HCT116 (cell line): ENCODE measurements at regions not wholly inside any gene's neighbourhood (a gene's known extent, or its start where the extent isn't known, plus 50 kb on each side); places are given as distances from the start of the nearest gene placed in this dataset.

Source experiments
- ATAC-seq: fragments of 200-7000 bp; cut with Tn5 transposase; 2 replicates; pipeline ENCODE4 v1.9.1; 2020; ENCODE audit warnings: mild to moderate bottlenecking, moderate library complexity
- BruUV-seq: library from RNA; stranded (reverse); fragments of 400-500 nt; replicated peaks from 2 replicates; lab custom pipeline; 2021; lab: Mats Ljungman, UMichigan
- CTCF ChIA-PET: fragments of 300-600 bp; sonication (Branson Sonifier 250); formaldehyde crosslinking; loops from one replicate; lab custom pipeline; 2021; ENCODE audit warnings: antibody characterized with exemption; lab: Charles Lee
- POLR2A ChIA-PET: fragments of 300-600, 350-600 bp; sonication (Branson Sonifier 250); formaldehyde crosslinking; loops from one replicate; lab custom pipeline; 2021; ENCODE audit warnings: antibody characterized with exemption; lab: Charles Lee
- RAD21 ChIA-PET, 2 experiments: fragments of 300-600 bp; sonication (Branson Sonifier 250); formaldehyde crosslinking; loops; one replicate each; lab custom pipeline; 2023; ENCODE audit warnings: low total read pairs in 2 of 2; ENCODE audit not compliant: uncharacterized antibody in 2 of 2, unreplicated experiment in 2 of 2, low non-redundant PET in 1 of 2; lab: Charles Lee
- DNase-seq: peaks from one replicate; pipeline ENCODE4 v3.0.0-alpha.2; 2010; ENCODE audit warnings: low read depth, low spot score
- H2AFZ ChIP-seq: fragments of 200-600 bp; shearing (Covaris generic), sonication (generic); 2 replicates; pipeline ENCODE4 v1.6.1; 2017; ENCODE audit warnings: low read depth, mixed run types, mixed read lengths, antibody characterized with exemption, low read length; ENCODE audit not compliant: poor library complexity, severe bottlenecking
- H3K27ac ChIP-seq: 2 replicates; pipeline ENCODE4 v1.5.1; 2012; ENCODE audit warnings: low read depth, low read length
- H3K27me3 ChIP-seq: fragments of 200-600 bp; sonication (generic); 2 replicates; pipeline ENCODE4 v1.6.1; 2016; ENCODE audit warnings: mixed run types, low read length, mixed read lengths; ENCODE audit not compliant: insufficient read depth
- H3K36me3 ChIP-seq, 2 experiments: fragments of 200-500 bp in 1 of 2; fragments of 200-600 bp in 1 of 2; sonication (Bioruptor generic) in 1 of 2; sonication (generic) in 1 of 2; 2 replicates each; pipeline versions ENCODE4 v1.5.1 to v1.6.1; 2014 to 2016; ENCODE audit warnings: low read length in 2 of 2, inconsistent platforms in 1 of 2, mixed read lengths in 1 of 2, mixed run types in 1 of 2; ENCODE audit not compliant: insufficient read depth in 2 of 2, control insufficient read depth in 1 of 2
- H3K4me1 ChIP-seq, 2 experiments: fragments of 200-600 bp in 1 of 2; sonication (generic) in 1 of 2; 2 replicates each; pipeline versions ENCODE4 v1.5.1 to v1.6.1; 2012 to 2017; ENCODE audit warnings: low read length in 2 of 2, inconsistent platforms in 1 of 2, mild to moderate bottlenecking in 1 of 2, mixed read lengths in 1 of 2, mixed run types in 1 of 2, moderate library complexity in 1 of 2; ENCODE audit not compliant: insufficient read depth in 2 of 2, control insufficient read depth in 1 of 2
- H3K4me2 ChIP-seq: fragments of 200-600 bp; sonication (generic); 2 replicates; pipeline ENCODE4 v1.6.1; 2017; ENCODE audit warnings: mixed run types, low read length, mixed read lengths
- H3K4me3 ChIP-seq, 2 experiments: fragments of 200-600 bp in 1 of 2; sonication (generic) in 1 of 2; replicated peaks in 1 of 2; 2 replicates each; pipeline ENCODE4 v1.5.1; 2011 to 2016; ENCODE audit warnings: low read length in 2 of 2, control low read depth in 1 of 2, low read depth in 1 of 2, mild to moderate bottlenecking in 1 of 2, mixed read lengths in 1 of 2, mixed run types in 1 of 2
- H3K79me2 ChIP-seq: fragments of 200-600 bp; sonication (generic); 2 replicates; pipeline ENCODE4 v1.6.1; 2017; ENCODE audit warnings: mild to moderate bottlenecking, mixed run types, low read length, moderate library complexity, mixed read lengths; ENCODE audit not compliant: insufficient read depth
- H3K9ac ChIP-seq: fragments of 200-600 bp; sonication (generic); 2 replicates; pipeline ENCODE4 v1.6.1; 2016; ENCODE audit warnings: low read length, mixed read lengths
- H3K9me2 ChIP-seq: fragments of 200-600 bp; sonication (generic), shearing (Covaris generic); 2 replicates; pipeline ENCODE4 v1.6.1; 2017; ENCODE audit warnings: mixed run types, mild to moderate bottlenecking, moderate library complexity; ENCODE audit not compliant: insufficient read depth
- H3K9me3 ChIP-seq, 2 experiments: fragments of 200-500 bp in 1 of 2; fragments of 200-600 bp in 1 of 2; sonication (Bioruptor generic) in 1 of 2; sonication (generic) in 1 of 2; 2 replicates each; pipeline ENCODE4 v1.6.1; 2014 to 2017; ENCODE audit warnings: low read length in 2 of 2, mixed read lengths in 2 of 2, inconsistent platforms in 1 of 2, low read depth in 1 of 2, mild to moderate bottlenecking in 1 of 2, mixed run types in 1 of 2, moderate library complexity in 1 of 2; ENCODE audit not compliant: control insufficient read depth in 1 of 2, insufficient read depth in 1 of 2
- H4K20me1 ChIP-seq: fragments of 200-600 bp; sonication (generic), shearing (Covaris generic); 2 replicates; pipeline ENCODE4 v1.6.1; 2017; ENCODE audit warnings: mixed run types, mild to moderate bottlenecking, moderate library complexity; ENCODE audit not compliant: insufficient read depth
- CBX3 ChIP-seq: IDR thresholded peaks from 2 replicates; pipeline ENCODE4 v1.6.1; 2012; ENCODE audit warnings: low read depth
- EGR1 ChIP-seq: IDR thresholded peaks from 2 replicates; pipeline ENCODE4 v1.6.1; 2012; ENCODE audit warnings: low read depth
- ELF1 ChIP-seq: IDR thresholded peaks from 2 replicates; pipeline ENCODE4 v1.6.1; 2012; ENCODE audit warnings: low read depth, borderline replicate concordance
- EZH2 ChIP-seq: fragments of 200-600 bp; sonication (generic); IDR thresholded peaks from 2 replicates; pipeline ENCODE4 v1.6.1; 2017; ENCODE audit warnings: antibody characterized with exemption, mixed run types
- POLR2AphosphoS5 ChIP-seq: IDR thresholded peaks from 2 replicates; pipeline ENCODE4 v1.6.1; 2011; ENCODE audit warnings: mild to moderate bottlenecking, low read depth, low read length, moderate library complexity
- SIN3A ChIP-seq: IDR thresholded peaks from 2 replicates; pipeline ENCODE4 v1.6.1; 2012; ENCODE audit warnings: low read depth
- SP1 ChIP-seq: IDR thresholded peaks from 2 replicates; pipeline ENCODE4 v1.6.1; 2012; ENCODE audit warnings: low read depth
- TCF7L2 ChIP-seq: IDR thresholded peaks from 2 replicates; pipeline ENCODE4 v1.7.0; 2011; ENCODE audit warnings: borderline replicate concordance, inconsistent platforms; ENCODE audit not compliant: insufficient read depth, insufficient read length; ENCODE audit errors: extremely low read depth
- YY1 ChIP-seq: IDR thresholded peaks from 2 replicates; pipeline ENCODE4 v1.6.1; 2011; ENCODE audit warnings: low read length, low read depth, moderate library complexity, mild to moderate bottlenecking; ENCODE audit not compliant: insufficient replicate concordance; ENCODE audit errors: extremely low read depth
- intact Hi-C: fragments of 100-400 bp; cut with micrococcal nuclease; formaldehyde crosslinking; loops from 2 replicates; pipeline ENCODE4 v1.10.0; 2022
- TF ChIP-seq, protein P1 (sequence below): IDR thresholded peaks from 2 replicates; pipeline ENCODE4 v1.6.1; 2012; ENCODE audit warnings: low read depth
- TF ChIP-seq, protein P2 (sequence below): IDR thresholded peaks from 2 replicates; pipeline ENCODE4 v1.6.1; 2012
- TF ChIP-seq, protein P3 (sequence below), 3 experiments: fragments of 200-600 bp in 1 of 3; sonication (generic) in 1 of 3; IDR thresholded peaks in 2 of 3; conservative IDR thresholded peaks in 1 of 3; 2 replicates each; pipeline ENCODE4 v1.5.1; 2012 to 2017; ENCODE audit warnings: low read depth in 2 of 3, low read length in 2 of 3, antibody characterized with exemption in 1 of 3, borderline replicate concordance in 1 of 3, control low read depth in 1 of 3, mild to moderate bottlenecking in 1 of 3, mixed read lengths in 1 of 3, mixed run types in 1 of 3, moderate library complexity in 1 of 3; ENCODE audit not compliant: insufficient read depth in 1 of 3
- TF ChIP-seq, protein P4 (sequence below): IDR thresholded peaks from 2 replicates; pipeline ENCODE4 v1.6.1; 2011; ENCODE audit warnings: mild to moderate bottlenecking, low read length, moderate library complexity; ENCODE audit not compliant: insufficient replicate concordance; ENCODE audit errors: extremely low read depth

DNA sequence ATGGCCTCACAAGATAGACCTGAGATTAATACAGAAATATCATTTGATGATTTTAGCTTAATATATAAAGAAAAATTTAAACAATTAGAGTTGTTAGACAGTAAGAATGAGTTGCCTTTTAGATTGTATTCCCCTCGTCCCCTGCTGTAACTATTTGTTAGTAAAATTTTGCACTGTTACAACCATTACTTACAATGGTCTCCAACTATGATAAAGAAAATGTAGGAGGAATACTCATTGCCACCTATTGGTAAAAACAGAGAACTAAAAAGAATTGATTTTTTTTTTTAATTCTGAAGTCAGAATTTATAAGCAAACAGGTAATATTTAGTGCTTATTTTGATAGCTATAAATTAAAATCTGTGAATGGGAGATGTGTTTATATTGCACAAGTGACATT is 937.6 kb downstream of the TLE4 start:
- H3K9ac ChIP-seq = no peak overlapping the region
- DNase-seq = no peak
- no peak overlapping the region for H3K27ac ChIP-seq
- H3K36me3 ChIP-seq = no peaks in the 10 kb centered on the region
- RAD21 ChIA-PET = no interaction called here
- TF ChIP-seq SP1 (no peak), SIN3A (no peak), TCF7L2 (no peak), YY1 (no peak), EZH2 (no peak)
- TF ChIP-seq, all 23 proteins: peak for 0
- Histone ChIP-seq H3K9me2 (no peaks in the 10 kb centered on the region), H3K4me2 (no peak overlapping the region), H3K9me3 (peaks cover 6 to 7% of the 10 kb centered on the region in 2 experiments; a peak in 2 of 4 replicates), H3K4me3 (no peak overlapping the region), H3K27me3 (no peaks in the 10 kb centered on the region), H3K79me2 (no peaks in the 10 kb centered on the region), H3K4me1 (no peaks in the 10 kb centered on the region), H4K20me1 (no peaks in the 10 kb centered on the region), H2AFZ (no peak overlapping the region)
- intact Hi-C loops = no loop called here
- no peak for ATAC-seq
- CTCF ChIA-PET = no interaction called here
- POLR2A ChIA-PET = no interaction called here
- no TSS peak for BruUV-seq

DNA sequence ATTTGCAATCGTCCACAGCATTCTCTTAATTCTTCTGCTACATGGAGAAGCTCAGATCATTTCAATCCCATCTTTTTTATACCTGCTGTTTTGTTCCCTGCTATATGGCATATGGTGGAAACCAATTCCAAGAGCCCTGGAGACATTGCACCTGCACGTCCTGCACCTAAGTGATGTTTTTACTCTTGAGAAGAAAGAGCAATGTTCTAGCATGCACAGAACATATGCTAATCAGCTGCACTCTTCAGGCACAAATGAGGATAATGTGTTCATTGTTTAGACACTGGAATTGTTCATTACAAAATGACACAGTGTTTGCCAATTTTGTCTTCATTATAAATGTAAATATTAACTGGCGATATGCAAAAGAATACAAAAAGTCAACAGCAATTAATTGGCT is 935.8 kb downstream of the TLE4 start:
- H3K4me2 ChIP-seq = no peak overlapping the region
- no peak for DNase-seq
- intact Hi-C loops = no loop called here
- no peak overlapping the region for H3K9ac ChIP-seq
- ChIA-PET RAD21 (no interaction called here), CTCF (no interaction called here), POLR2A (no interaction called here)
- H3K79me2 ChIP-seq = no peaks in the 10 kb centered on the region
- H3K36me3 ChIP-seq = no peaks in the 10 kb centered on the region
- H3K27ac ChIP-seq = no peak overlapping the region
- no peaks in the 10 kb centered on the region for H4K20me1 ChIP-seq
- ATAC-seq = no peak
- H3K9me3 ChIP-seq = peaks cover 6 to 7% of the 10 kb centered on the region in 2 experiments; a peak in 2 of 4 replicates
- H3K4me1 ChIP-seq = no peaks in the 10 kb centered on the region
- no TSS peak for BruUV-seq
- H3K9me2 ChIP-seq = no peaks in the 10 kb centered on the region
- H3K4me3 ChIP-seq = no peak overlapping the region
- H3K27me3 ChIP-seq = no peaks in the 10 kb centered on the region
- H2AFZ ChIP-seq = no peak overlapping the region
- TF ChIP-seq, protein P1, sequence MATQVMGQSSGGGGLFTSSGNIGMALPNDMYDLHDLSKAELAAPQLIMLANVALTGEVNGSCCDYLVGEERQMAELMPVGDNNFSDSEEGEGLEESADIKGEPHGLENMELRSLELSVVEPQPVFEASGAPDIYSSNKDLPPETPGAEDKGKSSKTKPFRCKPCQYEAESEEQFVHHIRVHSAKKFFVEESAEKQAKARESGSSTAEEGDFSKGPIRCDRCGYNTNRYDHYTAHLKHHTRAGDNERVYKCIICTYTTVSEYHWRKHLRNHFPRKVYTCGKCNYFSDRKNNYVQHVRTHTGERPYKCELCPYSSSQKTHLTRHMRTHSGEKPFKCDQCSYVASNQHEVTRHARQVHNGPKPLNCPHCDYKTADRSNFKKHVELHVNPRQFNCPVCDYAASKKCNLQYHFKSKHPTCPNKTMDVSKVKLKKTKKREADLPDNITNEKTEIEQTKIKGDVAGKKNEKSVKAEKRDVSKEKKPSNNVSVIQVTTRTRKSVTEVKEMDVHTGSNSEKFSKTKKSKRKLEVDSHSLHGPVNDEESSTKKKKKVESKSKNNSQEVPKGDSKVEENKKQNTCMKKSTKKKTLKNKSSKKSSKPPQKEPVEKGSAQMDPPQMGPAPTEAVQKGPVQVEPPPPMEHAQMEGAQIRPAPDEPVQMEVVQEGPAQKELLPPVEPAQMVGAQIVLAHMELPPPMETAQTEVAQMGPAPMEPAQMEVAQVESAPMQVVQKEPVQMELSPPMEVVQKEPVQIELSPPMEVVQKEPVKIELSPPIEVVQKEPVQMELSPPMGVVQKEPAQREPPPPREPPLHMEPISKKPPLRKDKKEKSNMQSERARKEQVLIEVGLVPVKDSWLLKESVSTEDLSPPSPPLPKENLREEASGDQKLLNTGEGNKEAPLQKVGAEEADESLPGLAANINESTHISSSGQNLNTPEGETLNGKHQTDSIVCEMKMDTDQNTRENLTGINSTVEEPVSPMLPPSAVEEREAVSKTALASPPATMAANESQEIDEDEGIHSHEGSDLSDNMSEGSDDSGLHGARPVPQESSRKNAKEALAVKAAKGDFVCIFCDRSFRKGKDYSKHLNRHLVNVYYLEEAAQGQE = no peak
- TF ChIP-seq POLR2AphosphoS5 (no peak), EZH2 (no peak), CBX3 (no peak), ELF1 (no peak), EGR1 (no peak)
- TF ChIP-seq, protein P2, sequence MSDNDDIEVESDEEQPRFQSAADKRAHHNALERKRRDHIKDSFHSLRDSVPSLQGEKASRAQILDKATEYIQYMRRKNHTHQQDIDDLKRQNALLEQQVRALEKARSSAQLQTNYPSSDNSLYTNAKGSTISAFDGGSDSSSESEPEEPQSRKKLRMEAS = no peak
- TF ChIP-seq, protein P3, sequence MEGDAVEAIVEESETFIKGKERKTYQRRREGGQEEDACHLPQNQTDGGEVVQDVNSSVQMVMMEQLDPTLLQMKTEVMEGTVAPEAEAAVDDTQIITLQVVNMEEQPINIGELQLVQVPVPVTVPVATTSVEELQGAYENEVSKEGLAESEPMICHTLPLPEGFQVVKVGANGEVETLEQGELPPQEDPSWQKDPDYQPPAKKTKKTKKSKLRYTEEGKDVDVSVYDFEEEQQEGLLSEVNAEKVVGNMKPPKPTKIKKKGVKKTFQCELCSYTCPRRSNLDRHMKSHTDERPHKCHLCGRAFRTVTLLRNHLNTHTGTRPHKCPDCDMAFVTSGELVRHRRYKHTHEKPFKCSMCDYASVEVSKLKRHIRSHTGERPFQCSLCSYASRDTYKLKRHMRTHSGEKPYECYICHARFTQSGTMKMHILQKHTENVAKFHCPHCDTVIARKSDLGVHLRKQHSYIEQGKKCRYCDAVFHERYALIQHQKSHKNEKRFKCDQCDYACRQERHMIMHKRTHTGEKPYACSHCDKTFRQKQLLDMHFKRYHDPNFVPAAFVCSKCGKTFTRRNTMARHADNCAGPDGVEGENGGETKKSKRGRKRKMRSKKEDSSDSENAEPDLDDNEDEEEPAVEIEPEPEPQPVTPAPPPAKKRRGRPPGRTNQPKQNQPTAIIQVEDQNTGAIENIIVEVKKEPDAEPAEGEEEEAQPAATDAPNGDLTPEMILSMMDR (IDR thresholded peaks at IDR 0.05 in 2 of 3, conservative IDR thresholded peaks at IDR 0.05 in 1 of 3; ENCODE audit: borderline replicate concordance in 1 of 3, insufficient read depth in 1 of 3, low read depth in 2 of 3, low read length in 2 of 3) = no peak
- TF ChIP-seq, protein P4, sequence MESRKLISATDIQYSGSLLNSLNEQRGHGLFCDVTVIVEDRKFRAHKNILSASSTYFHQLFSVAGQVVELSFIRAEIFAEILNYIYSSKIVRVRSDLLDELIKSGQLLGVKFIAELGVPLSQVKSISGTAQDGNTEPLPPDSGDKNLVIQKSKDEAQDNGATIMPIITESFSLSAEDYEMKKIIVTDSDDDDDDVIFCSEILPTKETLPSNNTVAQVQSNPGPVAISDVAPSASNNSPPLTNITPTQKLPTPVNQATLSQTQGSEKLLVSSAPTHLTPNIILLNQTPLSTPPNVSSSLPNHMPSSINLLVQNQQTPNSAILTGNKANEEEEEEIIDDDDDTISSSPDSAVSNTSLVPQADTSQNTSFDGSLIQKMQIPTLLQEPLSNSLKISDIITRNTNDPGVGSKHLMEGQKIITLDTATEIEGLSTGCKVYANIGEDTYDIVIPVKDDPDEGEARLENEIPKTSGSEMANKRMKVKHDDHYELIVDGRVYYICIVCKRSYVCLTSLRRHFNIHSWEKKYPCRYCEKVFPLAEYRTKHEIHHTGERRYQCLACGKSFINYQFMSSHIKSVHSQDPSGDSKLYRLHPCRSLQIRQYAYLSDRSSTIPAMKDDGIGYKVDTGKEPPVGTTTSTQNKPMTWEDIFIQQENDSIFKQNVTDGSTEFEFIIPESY = no peak
